ENCODE measurements at regions not wholly inside any gene's neighbourhood (a gene's known extent, or its start where the extent isn't known, plus 50 kb on each side); places are given as distances from the start of the nearest gene placed in this dataset.

GRCh38 chr4:107215222-107215621 lies 179.1 kb upstream of the DKK2 start:
- no peaks in the 10 kb centered on the region for H3K9me3 ChIP-seq (ENCODE audit: low read depth, low read length, poor library complexity, severe bottlenecking)
- no peaks in the 10 kb centered on the region for H3K27me3 ChIP-seq (replicated peaks; ENCODE audit: insufficient read depth, low read depth, low read length, poor library complexity)
- no peak overlapping the region for H3K27ac ChIP-seq (ENCODE audit: low read depth, low read length, poor library complexity, severe bottlenecking)
- no peak for DNase-seq (ENCODE audit: low spot score)
- ChIA-PET POLR2A (ENCODE audit: low non-redundant PET) (no interaction called here), CTCF (no interaction called here)
- H3K36me3 ChIP-seq (ENCODE audit: insufficient read depth, low read length, poor library complexity, severe bottlenecking): no peaks in the 10 kb centered on the region
- H3K4me3 ChIP-seq (ENCODE audit: low read depth, low read length, poor library complexity, severe bottlenecking): no peak overlapping the region
- BruUV-seq (replicated peaks): no TSS peak
- peaks cover 20% of the 10 kb centered on the region for H3K4me1 ChIP-seq (ENCODE audit: insufficient read depth, low read length, poor library complexity, severe bottlenecking)
- intact Hi-C loops (cut with micrococcal nuclease; ENCODE audit: unreplicated experiment): no loop called here
- TF ChIP-seq CTCF (conservative IDR thresholded peaks at IDR 0.05; ENCODE audit: low read depth, low read length) (no peak), EZH2 (IDR thresholded peaks at IDR 0.05; ENCODE audit: borderline replicate concordance, low read depth, low read length, poor library complexity, severe bottlenecking) (no peak)

- H3K27ac ChIP-seq (ENCODE audit: low read depth, low read length, poor library complexity, severe bottlenecking): no peak overlapping the region
- peaks cover 20% of the 10 kb centered on the region for H3K4me1 ChIP-seq (ENCODE audit: insufficient read depth, low read length, poor library complexity, severe bottlenecking)
- DNase-seq (ENCODE audit: low spot score): no peak
- H3K27me3 ChIP-seq (replicated peaks; ENCODE audit: insufficient read depth, low read depth, low read length, poor library complexity): no peaks in the 10 kb centered on the region
- POLR2A ChIA-PET (ENCODE audit: low non-redundant PET): no interaction called here
- H3K36me3 ChIP-seq (ENCODE audit: insufficient read depth, low read length, poor library complexity, severe bottlenecking): no peaks in the 10 kb centered on the region
- TF ChIP-seq EZH2 (IDR thresholded peaks at IDR 0.05; ENCODE audit: borderline replicate concordance, low read depth, low read length, poor library complexity, severe bottlenecking): no peak
- TF ChIP-seq CTCF (conservative IDR thresholded peaks at IDR 0.05; ENCODE audit: low read depth, low read length): no peak
- intact Hi-C loops (cut with micrococcal nuclease; ENCODE audit: unreplicated experiment): no loop called here
- H3K9me3 ChIP-seq (ENCODE audit: low read depth, low read length, poor library complexity, severe bottlenecking): no peaks in the 10 kb centered on the region
- CTCF ChIA-PET: no interaction called here
- no peak overlapping the region for H3K4me3 ChIP-seq (ENCODE audit: low read depth, low read length, poor library complexity, severe bottlenecking)
- no TSS peak for BruUV-seq (replicated peaks)
These were observed 177.8 kb upstream of the DKK2 start for GRCh38 chr4:107213880-107214279.

- H3K27me3 ChIP-seq (replicated peaks; ENCODE audit: insufficient read depth, low read depth, low read length, poor library complexity): no peaks in the 10 kb centered on the region
- no peak for DNase-seq (ENCODE audit: low spot score)
- no peaks in the 10 kb centered on the region for H3K9me3 ChIP-seq (ENCODE audit: low read depth, low read length, poor library complexity, severe bottlenecking)
- no peak overlapping the region for H3K4me3 ChIP-seq (ENCODE audit: low read depth, low read length, poor library complexity, severe bottlenecking)
- CTCF ChIA-PET: no interaction called here
- intact Hi-C loops (cut with micrococcal nuclease; ENCODE audit: unreplicated experiment): no loop called here
- H3K4me1 ChIP-seq (ENCODE audit: insufficient read depth, low read length, poor library complexity, severe bottlenecking): peaks cover 20% of the 10 kb centered on the region
- POLR2A ChIA-PET (ENCODE audit: low non-redundant PET): no interaction called here
- H3K27ac ChIP-seq (ENCODE audit: low read depth, low read length, poor library complexity, severe bottlenecking): no peak overlapping the region
- no TSS peak for BruUV-seq (replicated peaks)
- H3K36me3 ChIP-seq (ENCODE audit: insufficient read depth, low read length, poor library complexity, severe bottlenecking): no peaks in the 10 kb centered on the region
- TF ChIP-seq CTCF (conservative IDR thresholded peaks at IDR 0.05; ENCODE audit: low read depth, low read length) (no peak), EZH2 (IDR thresholded peaks at IDR 0.05; ENCODE audit: borderline replicate concordance, low read depth, low read length, poor library complexity, severe bottlenecking) (no peak)
These were observed 177.3 kb upstream of the DKK2 start for GRCh38 chr4:107213410-107213809.

All from A673 (cell line).